CD4-positive, alpha-beta T cell treated with Interleukin-12 subunit alpha and Interleukin-12 subunit beta, for 1 hour (primary cell): ENCODE measurements at regions not wholly inside any gene's neighbourhood (a gene's known extent, or its start where the extent isn't known, plus 50 kb on each side); places are given as distances from the start of the nearest gene placed in this dataset.

Experiments used
- DNase-seq: peaks from one replicate; pipeline ENCODE4 v3.0.0-alpha.2; 2020

DNA sequence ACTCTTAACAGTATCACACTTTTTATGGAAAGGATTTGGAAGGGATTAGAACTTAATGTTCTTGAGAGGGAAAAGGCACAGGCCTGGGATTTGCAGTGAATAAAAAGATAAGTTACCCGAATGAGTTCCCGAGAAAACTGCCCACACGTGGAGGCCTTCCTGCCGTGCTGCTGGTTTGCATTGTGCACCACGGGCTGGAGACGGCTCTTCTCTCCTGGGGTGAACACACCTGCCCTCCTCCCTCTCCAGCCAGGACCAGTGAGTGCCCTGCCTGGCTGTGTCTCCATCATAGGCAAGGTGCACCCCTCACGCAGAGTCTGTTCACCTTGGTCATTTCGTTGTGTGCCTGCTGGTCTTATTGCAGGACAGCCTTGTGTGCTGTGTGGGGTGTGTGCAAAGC lies 336.3 kb upstream of the SHH start:
- DNase-seq = no peak

DNA sequence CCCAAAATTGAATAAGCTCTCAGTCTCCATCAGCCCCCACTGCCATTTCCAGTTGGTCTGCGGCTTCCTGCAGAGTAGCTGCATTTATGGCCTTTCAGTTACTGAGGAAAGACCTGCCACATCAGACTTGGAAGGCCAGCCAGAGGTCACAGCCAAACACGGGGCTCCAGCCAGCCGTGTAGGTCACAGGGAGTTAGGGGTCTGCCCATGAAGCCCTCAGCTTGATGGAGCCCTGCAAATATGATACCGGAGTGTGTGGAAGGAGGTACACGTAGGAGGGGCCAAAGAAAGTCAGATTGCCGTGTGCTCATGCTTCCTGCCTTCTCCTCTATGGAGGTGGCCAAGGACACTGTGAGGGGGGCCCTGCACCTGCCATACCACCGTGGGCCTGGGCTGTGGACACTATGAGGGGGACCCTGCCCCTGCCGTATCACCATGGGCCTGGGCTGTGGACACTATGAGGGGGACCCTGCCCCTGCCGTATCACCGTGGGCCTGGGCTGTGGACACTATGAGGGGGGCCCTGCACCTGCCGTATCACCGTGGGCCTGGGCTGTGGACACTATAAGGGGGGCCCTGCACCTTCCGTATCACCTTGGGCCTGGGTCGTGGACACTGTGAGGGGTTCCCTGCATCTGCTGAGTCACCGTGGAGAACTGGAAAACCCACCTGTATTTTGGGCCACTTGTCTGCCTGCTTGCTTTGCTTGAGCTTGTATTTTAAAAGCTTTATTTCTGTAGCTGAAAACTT lies 335.7 kb upstream of the SHH start:
- DNase-seq = no peak

DNA sequence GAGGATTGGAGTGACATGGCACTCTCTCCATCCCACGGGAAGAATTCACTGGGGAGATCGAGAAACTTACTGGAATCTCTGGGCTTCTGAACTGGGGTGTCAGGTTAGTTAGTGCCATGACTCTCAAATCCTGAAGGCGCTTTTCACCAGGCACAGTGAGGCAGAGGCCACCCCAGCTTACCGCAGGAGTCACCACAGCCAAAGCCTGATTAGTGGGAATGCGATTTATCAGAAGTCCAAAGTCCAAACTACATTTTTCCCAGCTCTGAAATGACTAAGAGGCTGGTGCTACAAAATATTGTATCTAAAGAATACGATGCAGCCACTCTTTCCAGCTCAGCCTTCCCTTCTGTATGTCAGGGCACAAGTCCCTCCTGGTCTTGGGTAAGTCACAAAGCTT lies 334.8 kb upstream of the SHH start:
- no peak for DNase-seq

DNA sequence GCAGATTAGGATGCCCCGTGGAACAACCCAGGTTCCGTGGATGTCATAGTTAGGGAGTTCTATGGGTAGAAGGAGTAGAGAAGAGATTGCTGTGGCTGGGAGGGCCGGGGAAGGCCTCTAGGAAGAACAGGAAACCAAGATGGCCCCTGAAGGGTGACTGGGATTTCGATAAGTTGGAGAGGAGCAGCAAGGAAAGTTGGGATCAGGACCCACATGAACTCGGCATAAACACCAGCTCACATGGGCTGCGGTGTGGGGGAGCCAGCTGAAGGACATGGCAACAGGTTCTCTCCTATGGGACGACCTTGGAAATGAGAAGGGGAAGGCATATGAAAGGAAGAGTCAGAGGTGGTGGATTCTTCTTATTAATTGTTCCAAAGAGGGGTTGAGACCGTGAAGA lies 333.7 kb upstream of the SHH start:
- DNase-seq = no peak

DNA sequence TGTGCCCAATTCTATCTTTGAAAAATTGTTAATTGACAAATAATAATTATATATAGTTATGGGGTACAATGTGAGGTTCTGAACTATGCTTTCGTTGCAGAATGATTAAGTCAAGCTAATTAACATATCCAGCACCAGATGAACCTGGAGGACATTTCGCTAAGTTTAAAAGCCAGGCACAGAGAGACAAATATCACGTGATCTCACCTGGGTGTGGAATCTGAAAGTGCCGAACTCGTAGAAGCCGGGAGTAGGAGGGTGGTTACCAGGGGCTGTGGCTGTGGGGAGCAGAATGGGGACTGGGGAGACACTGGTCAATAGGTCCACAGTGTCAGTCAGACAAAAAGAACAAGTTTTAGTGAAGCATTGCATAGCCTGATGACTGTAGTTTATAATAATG lies 332.9 kb upstream of the SHH start:
- no peak for DNase-seq

DNA sequence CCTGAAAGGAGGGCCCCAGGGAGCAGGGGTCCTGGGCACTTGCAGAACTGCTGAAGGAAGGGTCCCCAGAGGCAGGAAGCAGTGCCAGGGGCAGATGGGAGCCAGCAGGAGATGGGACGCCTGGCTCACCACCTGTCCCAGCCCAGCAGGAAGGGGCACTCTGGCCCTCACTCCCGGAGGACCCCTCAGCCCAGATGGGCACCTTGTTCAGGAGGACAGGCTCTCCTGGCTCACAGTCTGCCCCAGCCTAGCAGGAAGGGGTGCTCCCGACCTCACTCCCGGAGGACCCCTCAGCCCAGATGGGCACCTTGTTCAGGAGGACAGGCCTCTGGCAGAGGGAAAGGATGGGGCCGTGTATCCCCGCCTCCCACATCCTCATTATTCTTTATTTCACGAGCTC lies 331.4 kb upstream of the SHH start:
- no peak for DNase-seq

DNA sequence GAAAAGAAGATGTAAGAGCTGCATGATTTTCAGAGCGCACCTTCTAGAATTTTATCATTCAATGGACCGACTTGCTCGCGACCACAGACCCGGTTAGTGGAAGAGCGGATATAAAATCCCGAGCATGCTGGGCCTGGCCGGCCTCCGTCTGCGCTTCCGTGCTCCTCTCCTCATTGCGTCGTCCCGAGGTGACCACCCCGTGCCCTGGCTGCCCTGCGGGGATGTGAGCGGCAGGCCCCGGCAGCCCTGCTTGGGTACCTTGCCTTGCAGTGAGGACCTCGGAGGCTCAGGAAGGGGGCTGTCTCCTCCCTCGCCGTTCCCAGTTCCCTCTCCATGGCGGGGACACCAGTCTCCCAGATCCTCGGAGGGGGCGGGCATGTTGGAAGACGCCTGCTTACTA lies 330.9 kb upstream of the SHH start:
- DNase-seq = no peak

DNA sequence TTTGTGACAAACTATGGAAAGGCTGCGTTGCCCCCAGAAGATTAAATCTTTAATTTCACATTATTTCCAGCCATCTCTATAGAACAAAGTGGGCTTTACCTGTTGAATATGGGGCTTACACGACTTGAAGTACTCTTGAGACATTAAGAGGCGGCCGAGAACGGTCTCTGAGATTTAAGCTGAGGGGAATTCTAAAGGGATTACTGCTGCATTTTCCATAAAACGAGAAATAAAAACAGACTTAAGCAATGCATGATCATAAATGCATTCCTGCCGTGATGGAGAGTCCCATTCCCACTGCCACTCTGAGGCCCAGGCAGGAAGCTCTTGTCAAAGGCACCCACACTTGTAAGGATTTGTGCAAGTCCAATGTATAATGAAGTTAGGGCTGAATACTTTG lies 329.7 kb upstream of the SHH start:
- DNase-seq = no peak

DNA sequence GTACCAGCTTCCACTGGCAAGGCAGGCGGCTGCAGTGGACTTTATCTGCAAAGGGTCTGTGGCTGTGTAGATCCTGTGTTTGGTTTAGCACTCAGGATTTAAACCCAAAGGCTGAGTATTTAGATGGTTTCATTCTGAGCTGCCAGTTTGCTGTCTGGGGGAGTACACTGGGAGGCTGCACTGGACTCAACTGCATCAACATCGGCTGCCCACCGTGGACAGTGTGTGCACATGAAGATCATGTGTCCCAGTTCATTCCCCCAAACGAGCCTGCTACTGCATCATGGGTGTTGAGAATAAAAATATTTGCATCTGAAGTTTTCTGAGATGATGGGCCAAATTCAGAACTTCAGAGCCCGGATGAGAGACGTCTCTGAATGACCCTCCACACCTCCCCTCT lies 328.6 kb upstream of the SHH start:
- DNase-seq = no peak

DNA sequence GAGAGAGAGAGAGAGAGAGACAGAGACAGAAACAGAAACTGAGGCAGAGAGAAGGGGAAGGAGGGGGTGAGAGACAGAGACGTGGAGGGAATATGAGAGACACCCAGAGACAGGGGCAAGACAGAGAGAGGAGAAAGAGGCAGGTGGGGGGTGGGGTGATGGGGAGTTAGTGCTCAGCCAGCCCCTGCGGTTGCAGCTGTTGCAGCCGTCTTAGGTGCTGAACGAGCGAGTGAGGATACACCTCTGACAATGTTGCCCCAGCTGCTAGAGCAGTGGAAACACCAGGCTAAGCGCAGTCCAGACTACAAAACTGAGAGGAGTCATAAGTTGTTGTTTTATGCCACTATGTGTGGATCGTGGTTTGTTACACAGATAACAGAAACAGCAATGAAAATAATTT lies 328.2 kb upstream of the SHH start:
- no peak for DNase-seq

DNA sequence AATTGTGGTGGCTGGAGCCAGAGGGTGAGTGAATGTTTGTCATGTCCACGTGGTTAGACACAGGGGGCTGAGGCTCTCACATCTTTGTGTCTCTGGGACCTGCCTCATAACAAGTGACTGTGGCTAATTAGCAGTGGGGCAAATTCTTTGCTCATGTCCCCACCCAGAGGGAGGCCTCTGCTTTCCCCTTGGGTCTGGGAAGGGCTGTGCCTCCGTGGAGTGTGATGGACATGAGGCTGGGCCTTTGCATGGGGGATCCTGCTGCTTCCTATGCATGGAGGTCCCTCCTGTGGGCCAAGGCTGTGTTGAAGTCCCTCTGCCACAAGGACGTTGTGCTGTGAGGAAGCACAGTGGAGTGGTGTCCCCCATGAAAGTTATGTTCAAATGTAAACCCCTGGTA lies 327.4 kb upstream of the SHH start:
- DNase-seq = no peak

DNA sequence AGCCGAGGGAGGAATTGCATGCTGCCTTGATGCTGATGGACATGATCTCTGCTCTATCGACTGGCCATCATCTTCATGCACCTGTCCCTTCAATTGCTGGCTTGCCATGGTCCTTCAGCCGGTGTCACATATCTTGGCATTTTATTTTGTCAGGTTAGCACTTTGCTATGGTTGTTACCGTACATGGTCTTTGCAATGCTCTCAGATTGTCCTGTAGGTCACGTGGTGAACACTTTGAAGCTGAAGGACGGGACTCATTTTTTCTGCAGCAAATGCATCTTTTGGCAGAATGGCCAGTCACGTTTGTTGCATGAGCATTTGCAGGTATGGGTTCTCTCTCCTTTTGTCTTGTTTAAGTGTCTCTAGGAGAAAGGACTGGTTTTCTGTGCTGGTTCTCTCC lies 326.8 kb upstream of the SHH start:
- no peak for DNase-seq

DNA sequence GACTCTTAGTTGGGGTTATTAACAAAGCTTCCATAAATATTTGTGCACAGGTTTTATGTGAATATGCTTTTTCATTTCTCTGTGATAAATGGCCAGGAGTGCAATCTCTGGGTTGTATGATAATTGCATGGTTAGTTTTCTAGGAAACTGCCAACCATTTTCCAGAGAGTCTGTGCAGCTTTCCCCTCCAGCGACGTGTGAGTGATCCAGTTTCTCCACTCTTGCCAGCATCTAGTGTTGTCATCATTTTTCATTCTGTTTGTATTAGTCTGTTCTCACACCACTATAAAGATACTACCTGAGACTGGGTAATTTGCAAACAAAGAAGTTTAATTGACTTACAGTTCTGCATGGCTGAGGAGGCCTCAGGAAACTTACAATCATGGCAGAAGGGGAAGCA lies 319.6 kb upstream of the SHH start:
- no peak for DNase-seq

DNA sequence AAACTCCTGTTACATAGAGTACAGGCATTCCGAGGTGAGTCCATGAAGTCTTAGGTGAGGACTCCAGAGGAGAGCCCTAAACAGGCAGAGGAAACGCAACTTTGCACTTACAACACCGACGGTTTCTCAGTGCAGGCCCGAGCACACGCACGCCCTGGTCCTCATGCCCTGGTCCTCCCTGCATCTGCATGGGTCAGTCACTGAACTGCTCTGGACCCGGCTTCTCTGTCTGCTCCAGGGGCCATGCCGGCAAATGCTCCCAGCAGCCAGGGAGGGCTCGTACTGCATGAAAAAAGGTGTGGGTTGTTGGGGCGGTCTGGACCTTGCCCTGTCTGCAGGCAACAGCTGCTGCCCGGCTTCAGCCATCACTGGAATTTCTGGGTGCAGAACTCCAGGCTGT lies 317.3 kb upstream of the SHH start:
- DNase-seq = no peak

DNA sequence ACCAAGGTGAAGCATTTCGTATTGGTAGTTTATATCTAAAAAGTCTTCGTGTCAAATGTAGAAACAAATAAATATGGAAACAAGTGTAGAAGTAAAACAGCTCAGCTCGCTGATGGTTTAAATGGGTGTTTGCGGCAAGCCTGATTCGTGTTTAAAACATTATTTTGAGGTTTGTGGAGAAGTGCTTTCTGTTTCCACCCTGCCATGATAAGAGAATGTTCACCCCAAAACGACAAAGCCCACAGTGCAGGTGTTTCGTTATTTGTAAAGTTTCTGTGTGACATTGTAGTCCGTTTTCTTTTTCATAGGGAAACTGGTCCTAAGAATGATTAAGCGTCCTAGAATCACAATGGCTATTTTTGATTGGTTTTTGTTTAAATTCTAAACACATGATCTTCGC lies 316.2 kb upstream of the SHH start:
- no peak for DNase-seq

DNA sequence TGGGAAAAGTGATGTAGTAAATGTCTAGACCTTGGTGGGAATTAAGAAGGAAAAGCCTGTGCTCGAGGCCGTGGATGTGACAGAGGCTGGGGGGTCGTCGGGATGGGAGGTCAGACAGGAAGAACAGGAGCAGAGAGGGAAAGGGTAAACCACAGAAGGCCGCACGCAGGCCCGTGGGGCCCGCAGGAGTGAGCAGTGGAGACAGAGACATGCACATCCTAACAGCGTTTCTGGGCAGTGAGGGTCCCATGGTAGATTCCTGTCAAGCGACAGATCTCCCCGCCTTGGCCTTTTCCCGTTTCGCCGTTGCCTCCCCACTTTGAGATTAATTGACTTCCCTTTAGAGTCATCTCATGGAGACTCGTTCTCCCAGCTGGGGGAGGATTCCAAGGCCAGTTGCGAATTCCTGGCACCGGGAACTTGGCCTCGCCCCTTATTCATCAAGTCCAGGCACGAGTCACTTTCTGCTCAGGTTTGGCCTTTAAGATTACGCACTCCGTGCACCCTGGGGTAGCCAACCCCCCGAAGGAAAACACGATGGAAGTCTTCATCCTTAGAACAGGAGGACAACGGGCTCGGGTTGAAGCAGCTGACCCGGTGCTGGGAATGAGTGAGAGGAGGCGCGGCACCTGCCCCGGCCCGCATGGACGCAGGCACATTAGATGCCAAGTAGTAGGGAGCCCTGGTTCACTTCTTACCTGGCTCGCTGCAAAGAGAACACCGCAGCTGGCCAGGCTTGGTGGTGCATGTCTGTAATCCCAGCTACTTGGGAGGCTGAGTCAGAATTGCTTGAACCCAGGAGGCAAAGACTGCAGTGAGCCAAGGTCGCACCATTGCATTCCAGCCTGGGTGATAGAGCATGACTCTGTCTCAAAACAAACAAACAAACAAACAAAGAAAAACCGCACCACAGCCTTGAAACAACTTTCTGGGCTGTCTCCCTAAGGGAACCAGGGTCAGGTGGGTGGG lies 315.2 kb upstream of the SHH start:
- DNase-seq = no peak

DNA sequence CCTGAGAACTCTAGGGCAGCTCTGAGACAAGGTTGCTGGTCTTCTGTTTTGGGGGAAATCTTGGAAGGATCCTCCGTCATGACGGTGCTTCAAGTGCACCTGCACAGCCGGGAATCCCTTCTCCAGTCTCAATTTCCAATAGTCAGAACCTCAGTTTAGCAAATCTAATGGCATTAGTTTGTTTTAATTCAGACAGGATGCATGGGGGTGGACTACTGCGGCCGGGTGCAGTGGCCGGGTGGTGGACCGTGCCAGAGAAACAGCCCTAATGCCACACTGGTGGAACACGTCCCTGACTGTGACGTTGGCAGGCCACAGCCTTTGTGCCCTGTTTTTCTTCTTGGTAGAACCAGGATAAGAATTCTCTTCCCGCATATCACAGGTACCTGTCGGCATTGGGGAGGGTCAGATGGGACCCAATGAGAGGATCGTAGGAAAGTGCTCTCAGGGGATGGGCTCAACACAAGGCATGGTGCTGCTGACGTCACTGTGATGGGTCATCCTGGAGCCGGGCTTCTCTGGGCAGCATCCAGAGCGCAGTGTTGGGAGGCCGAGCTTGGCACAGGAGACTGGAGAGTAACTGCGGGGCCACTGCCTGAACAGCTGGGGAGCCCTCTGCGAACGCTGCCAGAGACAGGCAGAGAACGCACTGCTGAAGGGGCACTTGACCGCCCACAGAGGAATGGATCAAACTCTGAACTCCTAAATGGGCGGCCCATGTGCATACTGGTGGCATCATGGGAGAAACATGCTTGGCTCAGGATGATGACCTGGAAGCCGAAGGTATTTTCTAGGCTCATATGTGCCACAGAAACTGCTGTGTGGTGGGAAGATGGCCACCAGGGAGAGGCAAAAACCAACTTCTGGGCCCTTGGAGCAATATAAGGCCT lies 313.8 kb upstream of the SHH start:
- no peak for DNase-seq

DNA sequence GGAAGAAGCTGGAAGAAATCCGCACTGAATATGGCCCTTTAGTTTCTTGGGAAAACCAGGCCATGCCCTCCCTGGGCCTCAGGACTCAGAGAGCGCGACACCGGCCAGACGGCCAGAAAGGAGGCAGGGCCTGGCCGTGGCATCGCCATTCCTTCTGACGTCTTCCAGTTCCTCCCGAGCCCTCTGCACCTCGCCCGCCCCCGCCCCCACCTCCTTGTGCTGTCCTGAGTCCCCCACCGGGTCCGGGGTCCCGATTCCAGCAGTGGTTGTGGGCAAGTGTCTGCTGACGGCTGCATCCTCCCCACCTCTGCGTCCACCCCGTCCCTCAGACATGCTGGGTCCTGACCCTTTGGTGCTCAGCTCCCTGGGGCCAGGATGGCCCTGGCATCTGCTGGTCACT lies 312.1 kb upstream of the SHH start:
- no peak for DNase-seq

DNA sequence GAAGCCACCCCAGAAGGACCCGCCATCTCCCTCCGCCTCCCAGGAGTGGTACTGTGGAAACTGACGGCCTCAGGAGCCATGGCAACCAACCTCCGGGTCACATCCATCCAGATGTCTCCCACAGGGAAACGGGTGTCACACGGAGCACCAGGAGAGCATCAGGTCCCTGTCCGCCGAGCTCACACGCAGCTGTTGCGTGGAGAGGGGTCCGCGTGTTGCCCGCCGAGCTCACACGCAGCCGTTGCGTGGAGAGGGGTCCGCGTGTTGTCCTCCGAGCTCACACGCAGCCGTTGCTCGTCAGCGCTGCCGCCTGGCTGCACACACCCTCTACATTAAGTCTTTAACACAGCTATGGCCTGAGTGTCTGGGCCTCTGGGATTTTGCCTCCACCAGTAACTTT lies 311.1 kb upstream of the SHH start:
- DNase-seq = no peak

DNA sequence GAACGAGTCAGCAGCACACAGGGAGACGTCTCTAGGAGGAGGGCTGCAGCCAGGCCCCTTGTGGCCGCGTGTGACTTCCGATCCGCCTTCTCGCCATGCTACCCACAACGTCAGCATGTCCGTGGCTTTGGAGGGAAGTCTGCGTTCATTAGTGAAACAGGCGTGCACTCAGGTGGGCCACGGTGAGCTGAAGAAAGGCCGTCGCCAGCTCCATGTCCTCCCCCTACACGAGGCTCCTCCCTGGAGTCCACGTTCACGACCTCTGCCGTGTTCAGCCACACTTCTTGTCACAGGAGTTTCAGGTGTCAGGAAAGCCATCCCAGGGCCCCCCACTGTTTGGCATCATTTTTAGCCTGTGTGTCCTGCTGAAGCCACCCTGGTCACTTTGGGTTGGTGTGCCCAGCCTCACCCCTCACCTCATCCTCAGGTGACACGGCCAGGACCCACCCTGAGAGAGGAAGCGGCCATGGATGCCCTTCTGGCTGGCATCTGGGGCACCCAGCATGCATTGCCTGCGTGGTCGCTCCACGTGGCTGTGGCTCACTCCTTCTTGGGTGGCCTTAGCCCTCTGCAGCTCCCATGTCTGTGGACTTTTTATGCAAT lies 310.6 kb upstream of the SHH start:
- no peak for DNase-seq

DNA sequence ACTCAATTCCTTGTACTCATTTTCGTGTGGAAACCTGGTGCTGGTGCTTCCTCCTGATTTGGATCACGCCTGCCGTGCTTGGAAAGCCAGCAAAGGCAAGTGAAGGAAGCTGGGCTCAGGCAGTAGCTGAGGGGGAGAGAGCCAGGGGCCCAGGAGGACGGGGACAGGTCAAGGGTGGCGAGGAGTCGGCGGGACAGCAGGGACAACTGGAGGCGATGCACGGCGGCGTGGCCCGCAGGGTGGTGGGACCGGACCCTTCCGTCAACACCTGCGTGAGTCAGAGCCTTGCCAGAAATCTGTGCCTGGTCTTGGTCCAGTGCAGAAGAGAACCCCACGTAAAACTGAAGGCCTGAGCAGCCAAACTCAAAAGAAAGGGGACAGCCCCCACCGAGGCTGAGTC lies 309.7 kb upstream of the SHH start:
- DNase-seq = no peak

DNA sequence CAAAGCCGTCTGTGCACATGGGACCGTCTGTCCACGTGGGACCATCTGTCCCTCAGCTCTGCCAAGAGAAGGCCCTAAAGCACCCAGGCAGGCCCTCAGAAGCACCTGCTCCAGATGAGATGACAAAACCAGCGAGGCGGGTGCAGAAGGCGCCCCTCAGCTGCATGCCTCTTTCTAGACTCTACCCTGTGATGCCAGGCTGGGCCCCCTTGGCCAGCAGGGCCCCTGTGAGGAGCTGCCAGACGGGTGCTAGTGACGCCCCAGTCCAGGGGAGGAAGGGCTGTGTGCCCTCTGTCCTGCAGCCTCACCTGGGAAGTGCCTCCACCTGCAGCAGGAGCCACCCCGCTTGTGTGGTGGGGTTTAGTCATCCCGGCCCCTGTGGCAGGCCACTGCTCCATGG lies 309.2 kb upstream of the SHH start:
- no peak for DNase-seq

DNA sequence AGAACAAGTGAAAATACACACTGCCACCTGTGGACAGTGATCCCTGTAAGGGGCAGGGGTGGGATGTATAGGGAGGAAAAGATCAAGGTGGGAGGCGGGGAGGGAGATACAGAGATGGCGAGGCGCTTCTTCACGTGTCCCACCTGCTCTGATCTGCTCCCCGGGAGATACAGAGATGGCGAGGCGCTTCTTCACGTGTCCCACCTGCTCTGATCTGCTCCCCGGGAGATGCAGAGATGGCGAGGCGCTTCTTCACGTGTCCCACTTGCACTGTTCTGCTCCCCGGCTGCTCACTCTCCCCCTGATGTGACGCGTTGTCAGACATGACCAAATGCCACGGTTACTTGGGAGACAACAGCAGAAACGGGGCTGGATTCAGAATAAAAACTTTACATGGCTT lies 308.3 kb upstream of the SHH start:
- DNase-seq = no peak
